DOHH2 (cell line): ENCODE measurements at regions not wholly inside any gene's neighbourhood (a gene's known extent, or its start where the extent isn't known, plus 50 kb on each side); places are given as distances from the start of the nearest gene placed in this dataset.
"Not testable (repeated sequence)": the region's sequence is repeated elsewhere in the genome, so short reads cannot be mapped to it uniquely, and the experiment has no call there.

ENCODE experiments used
- H3F3A ChIP-seq: fragments of 200-600 bp; sonication (generic), shearing (Covaris generic); 2 replicates; pipeline ENCODE4 v1.6.0; 2016; ENCODE audit warnings: antibody characterized with exemption, mild to moderate bottlenecking; ENCODE audit not compliant: control insufficient read depth, insufficient read depth
- H3K27ac ChIP-seq: fragments of 200-600 bp; sonication (generic); 2 replicates; pipeline ENCODE4 v1.5.1; 2014; ENCODE audit warnings: low read depth, mild to moderate bottlenecking, low read length, moderate library complexity
- H3K27me3 ChIP-seq: fragments of 200-600 bp; sonication (generic); 2 replicates; pipeline ENCODE4 v1.6.1; 2014; ENCODE audit warnings: mild to moderate bottlenecking, low read length, mixed read lengths; ENCODE audit not compliant: control insufficient read depth
- H3K36me3 ChIP-seq: fragments of 200-600 bp; sonication (generic); 2 replicates; pipeline ENCODE4 v1.6.1; 2014; ENCODE audit warnings: mild to moderate bottlenecking, low read length, moderate library complexity, mixed read lengths; ENCODE audit not compliant: control insufficient read depth
- H3K4me1 ChIP-seq: fragments of 200-600 bp; sonication (generic); 2 replicates; pipeline ENCODE4 v1.6.1; 2014; ENCODE audit warnings: mild to moderate bottlenecking, low read length, mixed read lengths; ENCODE audit not compliant: control insufficient read depth
- H3K4me2 ChIP-seq: fragments of 200-600 bp; sonication (generic); 2 replicates; pipeline ENCODE4 v1.6.0; 2014; ENCODE audit warnings: mild to moderate bottlenecking, low read length, moderate library complexity
- H3K4me3 ChIP-seq: fragments of 200-600 bp; sonication (generic); 2 replicates; pipeline ENCODE4 v1.5.1; 2014; ENCODE audit warnings: mild to moderate bottlenecking, low read length, mixed read lengths
- H3K79me2 ChIP-seq: fragments of 200-600 bp; sonication (generic); 2 replicates; pipeline ENCODE4 v1.6.1; 2014; ENCODE audit warnings: mild to moderate bottlenecking, low read length, mixed read lengths; ENCODE audit not compliant: control insufficient read depth
- H3K9me2 ChIP-seq: fragments of 200-600 bp; sonication (generic); replicated peaks from 2 replicates; pipeline ENCODE4 v1.6.1; 2014; ENCODE audit warnings: mild to moderate bottlenecking, low read length, mixed read lengths; ENCODE audit not compliant: control insufficient read depth
- H3K9me3 ChIP-seq: fragments of 200-600 bp; sonication (generic); 2 replicates; pipeline ENCODE4 v1.6.1; 2014; ENCODE audit warnings: antibody characterized with exemption, low read length, mixed read lengths; ENCODE audit not compliant: control insufficient read depth, insufficient read depth
- H4K20me1 ChIP-seq: fragments of 200-600 bp; sonication (generic); 2 replicates; pipeline ENCODE4 v1.6.0; 2014; ENCODE audit warnings: low read depth, mild to moderate bottlenecking, antibody characterized with exemption, low read length, moderate library complexity; ENCODE audit not compliant: control insufficient read depth, insufficient read depth
- EZH2phosphoT487 ChIP-seq: fragments of 200-600 bp; sonication (generic); IDR thresholded peaks from 2 replicates; pipeline ENCODE4 v1.6.1; 2017; ENCODE audit warnings: borderline replicate concordance, mild to moderate bottlenecking, antibody characterized with exemption, low read length, moderate library complexity, mixed read lengths
- TF ChIP-seq, protein P1 (sequence below): fragments of 200-600 bp; sonication (generic); IDR thresholded peaks from one replicate; pipeline ENCODE4 v1.5.1; 2014; ENCODE audit warnings: antibody characterized with exemption, mild to moderate bottlenecking, low read depth, low read length; ENCODE audit not compliant: poor library complexity, severe bottlenecking

GRCh38 chr12:131267576-131267975 lies 313.9 kb downstream of the ADGRD1 start:
- H3K4me3 ChIP-seq = no peak overlapping the region
- H3K4me2 ChIP-seq = no peak overlapping the region
- H3K9me2 ChIP-seq = no peaks in the 10 kb centered on the region
- no peaks in the 10 kb centered on the region for H3F3A ChIP-seq
- no peaks in the 10 kb centered on the region for H4K20me1 ChIP-seq
- H3K4me1 ChIP-seq = no peaks in the 10 kb centered on the region
- TF ChIP-seq, protein P1, sequence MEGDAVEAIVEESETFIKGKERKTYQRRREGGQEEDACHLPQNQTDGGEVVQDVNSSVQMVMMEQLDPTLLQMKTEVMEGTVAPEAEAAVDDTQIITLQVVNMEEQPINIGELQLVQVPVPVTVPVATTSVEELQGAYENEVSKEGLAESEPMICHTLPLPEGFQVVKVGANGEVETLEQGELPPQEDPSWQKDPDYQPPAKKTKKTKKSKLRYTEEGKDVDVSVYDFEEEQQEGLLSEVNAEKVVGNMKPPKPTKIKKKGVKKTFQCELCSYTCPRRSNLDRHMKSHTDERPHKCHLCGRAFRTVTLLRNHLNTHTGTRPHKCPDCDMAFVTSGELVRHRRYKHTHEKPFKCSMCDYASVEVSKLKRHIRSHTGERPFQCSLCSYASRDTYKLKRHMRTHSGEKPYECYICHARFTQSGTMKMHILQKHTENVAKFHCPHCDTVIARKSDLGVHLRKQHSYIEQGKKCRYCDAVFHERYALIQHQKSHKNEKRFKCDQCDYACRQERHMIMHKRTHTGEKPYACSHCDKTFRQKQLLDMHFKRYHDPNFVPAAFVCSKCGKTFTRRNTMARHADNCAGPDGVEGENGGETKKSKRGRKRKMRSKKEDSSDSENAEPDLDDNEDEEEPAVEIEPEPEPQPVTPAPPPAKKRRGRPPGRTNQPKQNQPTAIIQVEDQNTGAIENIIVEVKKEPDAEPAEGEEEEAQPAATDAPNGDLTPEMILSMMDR = no peak
- no peak for TF ChIP-seq EZH2phosphoT487
- no peak overlapping the region for H3K27ac ChIP-seq
- no peaks in the 10 kb centered on the region for H3K79me2 ChIP-seq
- no peaks in the 10 kb centered on the region for H3K9me3 ChIP-seq
- no peaks in the 10 kb centered on the region for H3K36me3 ChIP-seq
- no peaks in the 10 kb centered on the region for H3K27me3 ChIP-seq

- H3K4me1 ChIP-seq, H4K20me1 ChIP-seq, H3K27me3 ChIP-seq, H3K27ac ChIP-seq, H3K79me2 ChIP-seq, H3K4me3 ChIP-seq, H3K4me2 ChIP-seq, H3K36me3 ChIP-seq, H3K9me2 ChIP-seq, H3F3A ChIP-seq, H3K9me3 ChIP-seq: not testable (repeated sequence)
Measured at GRCh38 chr12:131268123-131268522, 314.4 kb downstream of the ADGRD1 start.

GRCh38 chr12:131268571-131268970 lies 314.9 kb downstream of the ADGRD1 start:
- not testable (repeated sequence) for H3K27ac ChIP-seq, H3K36me3 ChIP-seq, H3K4me3 ChIP-seq, H3K4me1 ChIP-seq, H3K4me2 ChIP-seq, H3K27me3 ChIP-seq, H3K9me2 ChIP-seq, H3K79me2 ChIP-seq, H3K9me3 ChIP-seq, H4K20me1 ChIP-seq, H3F3A ChIP-seq

DNA sequence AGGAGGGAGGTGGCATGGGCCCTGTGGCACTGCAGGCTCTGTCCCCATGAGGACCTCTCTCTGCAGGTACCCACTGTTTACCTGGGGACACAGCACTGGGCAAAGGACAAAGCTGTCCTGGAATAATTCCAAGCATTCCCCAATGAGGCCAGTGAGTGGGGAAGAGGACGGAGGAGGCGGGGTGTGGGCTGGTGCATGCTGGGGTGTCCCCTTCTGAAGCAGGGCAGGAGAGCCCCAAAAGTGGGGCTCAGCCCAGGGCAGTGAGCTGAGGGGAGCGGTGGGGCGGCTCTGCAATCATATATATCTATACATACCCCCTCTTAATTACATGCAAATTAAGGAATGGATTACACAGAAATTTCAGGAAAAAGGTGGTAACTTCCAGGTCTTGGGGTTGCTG lies 315.8 kb downstream of the ADGRD1 start:
- H3K27me3 ChIP-seq = no peaks in the 10 kb centered on the region
- no peak overlapping the region for H3K4me2 ChIP-seq
- no peak overlapping the region for H3K4me3 ChIP-seq
- no peak for TF ChIP-seq EZH2phosphoT487
- TF ChIP-seq, protein P1 = no peak
- no peaks in the 10 kb centered on the region for H3K9me3 ChIP-seq
- H3K36me3 ChIP-seq = no peaks in the 10 kb centered on the region
- H3K79me2 ChIP-seq = no peaks in the 10 kb centered on the region
- no peaks in the 10 kb centered on the region for H3K4me1 ChIP-seq
- H3F3A ChIP-seq = no peaks in the 10 kb centered on the region
- H4K20me1 ChIP-seq = no peaks in the 10 kb centered on the region
- H3K27ac ChIP-seq = no peak overlapping the region
- no peaks in the 10 kb centered on the region for H3K9me2 ChIP-seq

GRCh38 chr12:131269977-131270376 lies 316.3 kb downstream of the ADGRD1 start:
- not testable (repeated sequence) for H4K20me1 ChIP-seq, H3K27me3 ChIP-seq, H3K79me2 ChIP-seq, H3K36me3 ChIP-seq, H3F3A ChIP-seq, H3K9me3 ChIP-seq, H3K27ac ChIP-seq, H3K4me2 ChIP-seq, H3K4me1 ChIP-seq, H3K9me2 ChIP-seq, H3K4me3 ChIP-seq
